Endothelial cell of umbilical vein (primary cell): ENCODE measurements at regions not wholly inside any gene's neighbourhood (a gene's known extent, or its start where the extent isn't known, plus 50 kb on each side); places are given as distances from the start of the nearest gene placed in this dataset.

Experiments used
- BruUV-seq: library from RNA; stranded (reverse); fragments of 400-500 nt; replicated peaks from 2 replicates; lab custom pipeline; 2021; lab: Mats Ljungman, UMichigan
- CTCF ChIA-PET: fragments of 300-600, 350-600 bp; sonication (Branson Sonifier 250); formaldehyde crosslinking; loops from one replicate; lab custom pipeline; 2021; ENCODE audit warnings: antibody characterized with exemption, inconsistent platforms; lab: Charles Lee
- POLR2A ChIA-PET: fragments of 300-600, 350-600 bp; sonication (Branson Sonifier 250); formaldehyde crosslinking; loops from one replicate; lab custom pipeline; 2021; ENCODE audit warnings: antibody characterized with exemption, inconsistent platforms; lab: Charles Lee
- DNase-seq: peaks from one replicate; pipeline ENCODE4 v3.0.0-alpha.2; 2011; ENCODE audit warnings: low read depth, low spot score
- FAIRE-seq: peaks from 2 replicates; lab custom pipeline; 2011; peaks lifted over from hg19 to GRCh38; lab: Jason Lieb, UNC
- H2AFZ ChIP-seq: 2 replicates; pipeline ENCODE4 v1.6.0; 2012; ENCODE audit warnings: low read depth, low read length, control low read depth, inconsistent platforms
- H3K27ac ChIP-seq: 2 replicates; pipeline ENCODE4 v1.5.1; 2011; ENCODE audit warnings: low read depth, mild to moderate bottlenecking, control low read depth, low read length, moderate library complexity; ENCODE audit not compliant: insufficient read depth
- H3K27me3 ChIP-seq, 2 experiments: 2 replicates each; pipeline versions ENCODE4 v1.6.0 to v1.6.1; 2011; ENCODE audit warnings: low read length in 2 of 2, mixed read lengths in 1 of 2; ENCODE audit not compliant: control insufficient read depth in 2 of 2, insufficient read depth in 2 of 2
- H3K36me3 ChIP-seq, 2 experiments: 2 replicates in 1 of 2; 3 replicates in 1 of 2; pipeline ENCODE4 v1.5.1; 2011; ENCODE audit warnings: low read length in 2 of 2, mild to moderate bottlenecking in 1 of 2, moderate library complexity in 1 of 2; ENCODE audit not compliant: control insufficient read depth in 2 of 2, insufficient read depth in 2 of 2; ENCODE audit errors: extremely low read depth in 1 of 2
- H3K4me1 ChIP-seq: 3 replicates; pipeline ENCODE4 v1.5.1; 2011; ENCODE audit warnings: mild to moderate bottlenecking, low read length; ENCODE audit not compliant: control insufficient read depth, insufficient read depth; ENCODE audit errors: extremely low read depth
- H3K4me2 ChIP-seq: 2 replicates; pipeline ENCODE4 v1.6.1; 2011; ENCODE audit warnings: low read length, control low read depth, mixed read lengths; ENCODE audit not compliant: insufficient read depth
- H3K4me3 ChIP-seq, 3 experiments: fragments of 200-600 bp in 1 of 3; sonication (generic), shearing (Covaris generic) in 1 of 3; replicated peaks in 1 of 3; 2 replicates each; pipeline ENCODE4 v1.5.1; 2011 to 2016; ENCODE audit warnings: control low read depth in 3 of 3, low read length in 3 of 3, mild to moderate bottlenecking in 2 of 3, inconsistent platforms in 1 of 3, low read depth in 1 of 3, moderate library complexity in 1 of 3; ENCODE audit not compliant: insufficient read depth in 1 of 3
- H3K79me2 ChIP-seq: 2 replicates; pipeline ENCODE4 v1.6.0; 2012; ENCODE audit warnings: low read length, inconsistent platforms; ENCODE audit not compliant: control insufficient read depth, insufficient read depth
- H3K9ac ChIP-seq: replicated peaks from 2 replicates; pipeline ENCODE3; 2011; ENCODE audit warnings: low read length, control low read depth; ENCODE audit not compliant: insufficient read depth; ENCODE audit errors: extremely low read depth
- H3K9me1 ChIP-seq: replicated peaks from 3 replicates; pipeline ENCODE4 v1.6.0; 2011; ENCODE audit warnings: mild to moderate bottlenecking, low read length; ENCODE audit not compliant: control insufficient read depth, insufficient read depth; ENCODE audit errors: extremely low read depth
- H3K9me3 ChIP-seq: replicated peaks from 2 replicates; pipeline ENCODE4 v1.5.1; 2012; ENCODE audit warnings: low read length, inconsistent platforms; ENCODE audit not compliant: control insufficient read depth, insufficient read depth
- H4K20me1 ChIP-seq: replicated peaks from 2 replicates; pipeline ENCODE3; 2011; ENCODE audit warnings: mild to moderate bottlenecking, low read length; ENCODE audit not compliant: control insufficient read depth, insufficient read depth; ENCODE audit errors: extremely low read depth
- CTCF ChIP-seq, 2 donors: IDR thresholded peaks; 1 replicate in 1 of 2; 2 replicates in 1 of 2; pipeline ENCODE4 v1.5.1; 2011; ENCODE audit warnings: low read length in 2 of 2, mild to moderate bottlenecking in 2 of 2, moderate library complexity in 2 of 2, control low read depth in 1 of 2, inconsistent platforms in 1 of 2, low read depth in 1 of 2; ENCODE audit not compliant: insufficient read depth in 1 of 2; ENCODE audit errors: extremely low read depth in 1 of 2
- EZH2 ChIP-seq: IDR thresholded peaks from 2 replicates; pipeline ENCODE4 v1.6.1; 2012; ENCODE audit warnings: borderline replicate concordance, low read depth, mild to moderate bottlenecking, moderate library complexity, low read length, inconsistent platforms; ENCODE audit not compliant: severe bottlenecking
- FOS ChIP-seq: IDR thresholded peaks from 2 replicates; pipeline ENCODE4 v1.6.1; 2011; ENCODE audit warnings: mild to moderate bottlenecking, low read length, moderate library complexity, borderline replicate concordance; ENCODE audit not compliant: insufficient read depth
- GATA2 ChIP-seq: IDR thresholded peaks from 2 replicates; pipeline ENCODE4 v1.7.0; 2011; ENCODE audit warnings: low read depth, mild to moderate bottlenecking, moderate library complexity, mixed read lengths, low read length; ENCODE audit not compliant: insufficient read length, insufficient read depth
- JUN ChIP-seq: IDR thresholded peaks from 2 replicates; pipeline ENCODE4 v1.6.1; 2011; ENCODE audit warnings: borderline replicate concordance, low read depth; ENCODE audit not compliant: insufficient read length, insufficient read depth
- MAX ChIP-seq: IDR thresholded peaks from 2 replicates; pipeline ENCODE4 v1.6.1; 2011; ENCODE audit not compliant: insufficient read depth, insufficient read length
- MYC ChIP-seq: IDR thresholded peaks from one replicate; pipeline ENCODE4 v1.6.1; 2011; ENCODE audit warnings: mild to moderate bottlenecking, low read depth, low read length
- POLR2A ChIP-seq: IDR thresholded peaks from 2 replicates; pipeline ENCODE4 v1.6.1; 2012; ENCODE audit warnings: low read depth, mild to moderate bottlenecking, control low read depth, low read length
- POLR2AphosphoS5 ChIP-seq: IDR thresholded peaks from 2 replicates; pipeline ENCODE4 v1.6.1; 2012; ENCODE audit warnings: low read depth, mild to moderate bottlenecking, control low read depth, low read length, moderate library complexity; ENCODE audit not compliant: insufficient read depth
- dilution Hi-C: fragments of 300-500 bp; cut with MboI; formaldehyde crosslinking; loops from one replicate; pipeline ENCODE4 v1.15.0; 2019; ENCODE audit warnings: low sequenced_read_pairs; ENCODE audit not compliant: extremely low pct_ligation_motif_present
- intact Hi-C: fragments of 100-400 bp; cut with micrococcal nuclease; formaldehyde crosslinking; loops from one replicate; pipeline ENCODE4 v1.10.0; 2022

- H3K9ac ChIP-seq, result no peak overlapping the region
- ChIA-PET POLR2A (no interaction called here), CTCF (interaction anchor here (1.1 to 2.0 kb wide), 2 partner anchors 61 to 129 kb away, joined by 4 to 6 read pairs; no protein-coding TSS in a partner anchor)
- TF ChIP-seq EZH2, result no peak
- no peak for TF ChIP-seq POLR2A
- TF ChIP-seq CTCF (IDR thresholded peaks at IDR 0.05; ENCODE audit: extremely low read depth in 1 of 2, insufficient read depth in 1 of 2, low read depth in 1 of 2, low read length in 2 of 2), result no peak
- no peak for TF ChIP-seq POLR2AphosphoS5
- no peak for TF ChIP-seq FOS
- H3K79me2 ChIP-seq, result no peaks in the 10 kb centered on the region
- no peak overlapping the region for H2AFZ ChIP-seq
- no peaks in the 10 kb centered on the region for H3K27me3 ChIP-seq
- no peak overlapping the region for H3K4me2 ChIP-seq
- DNase-seq (no peak), FAIRE-seq (no peak)
- intact Hi-C loops, result no loop called here
- no peaks in the 10 kb centered on the region for H4K20me1 ChIP-seq
- H3K36me3 ChIP-seq, result no peaks in the 10 kb centered on the region
- no peaks in the 10 kb centered on the region for H3K9me3 ChIP-seq
- H3K9me1 ChIP-seq, result no peaks in the 10 kb centered on the region
- H3K27ac ChIP-seq, result no peak overlapping the region
- H3K4me1 ChIP-seq, result peaks cover 14% of the 10 kb centered on the region
- dilution Hi-C loops, result no loop called here
- BruUV-seq, result no TSS peak
- H3K4me3 ChIP-seq, result no peak overlapping the region
Measured at GRCh38 chr3:56860351-56860750, 58.6 kb upstream of the ARHGEF3 start.

- intact Hi-C loops, result no loop called here
Measured at GRCh38 chr3:56858331-56858730, 56.6 kb upstream of the ARHGEF3 start.

More at GRCh38 chr3:56858331-56858730, 56.6 kb upstream of the ARHGEF3 start:
- Histone ChIP-seq H3K9me1 (no peaks in the 10 kb centered on the region), H3K4me3 (no peak overlapping the region), H3K79me2 (no peaks in the 10 kb centered on the region), H3K27ac (no peak overlapping the region), H4K20me1 (no peaks in the 10 kb centered on the region), H3K36me3 (no peaks in the 10 kb centered on the region), H3K9me3 (no peaks in the 10 kb centered on the region), H3K4me2 (no peak overlapping the region), H3K4me1 (peaks cover 14% of the 10 kb centered on the region), H2AFZ (no peak overlapping the region), H3K27me3 (no peaks in the 10 kb centered on the region), H3K9ac (no peak overlapping the region)
- ChIA-PET POLR2A (interaction anchor here (0.7 kb wide), 1 partner anchor 78 kb away, joined by 7 read pairs; no protein-coding TSS in a partner anchor), CTCF (interaction anchor here (0.7 to 1.3 kb wide), 4 partner anchors 59 to 230 kb away, joined by 3 to 7 read pairs (median 4); no protein-coding TSS in a partner anchor)
- dilution Hi-C loops, result no loop called here
- FAIRE-seq, result no peak
- no peak for TF ChIP-seq FOS
- TF ChIP-seq CTCF (IDR thresholded peaks at IDR 0.05; ENCODE audit: extremely low read depth in 1 of 2, insufficient read depth in 1 of 2, low read depth in 1 of 2, low read length in 2 of 2), result no peak
- no peak for TF ChIP-seq JUN
- no peak for TF ChIP-seq EZH2
- no peak for TF ChIP-seq GATA2
- TF ChIP-seq MAX, result no peak
- TF ChIP-seq POLR2AphosphoS5, result no peak
- no peak for TF ChIP-seq MYC
- no peak for TF ChIP-seq POLR2A
- no TSS peak for BruUV-seq
- DNase-seq, result no peak
